ENCODE measurements at regions not wholly inside any gene's neighbourhood (a gene's known extent, or its start where the extent isn't known, plus 50 kb on each side); places are given as distances from the start of the nearest gene placed in this dataset.
"Not testable (repeated sequence)": the region's sequence is repeated elsewhere in the genome, so short reads cannot be mapped to it uniquely, and the experiment has no call there.

DNA sequence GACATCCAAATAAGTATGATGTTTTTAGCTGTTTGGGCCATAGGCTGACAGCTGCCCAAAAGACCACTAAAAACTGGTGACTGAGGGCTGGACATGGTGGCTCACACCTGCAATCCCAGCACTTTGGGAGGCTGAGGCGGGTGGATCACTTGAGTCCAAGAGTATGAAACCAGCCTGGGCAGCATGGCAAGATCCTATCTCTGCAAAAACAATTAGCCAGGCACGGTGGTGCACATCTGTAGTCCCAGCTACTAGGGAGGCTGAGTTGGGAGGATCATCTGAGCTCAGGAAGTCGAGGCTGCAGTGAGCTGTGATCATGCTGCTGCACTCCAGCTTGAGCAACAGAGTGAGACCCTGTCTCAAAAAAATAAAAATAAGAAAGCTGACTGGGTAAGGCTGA lies 511.5 kb upstream of the RAB6C start:
- no peak for DNase-seq

DNA sequence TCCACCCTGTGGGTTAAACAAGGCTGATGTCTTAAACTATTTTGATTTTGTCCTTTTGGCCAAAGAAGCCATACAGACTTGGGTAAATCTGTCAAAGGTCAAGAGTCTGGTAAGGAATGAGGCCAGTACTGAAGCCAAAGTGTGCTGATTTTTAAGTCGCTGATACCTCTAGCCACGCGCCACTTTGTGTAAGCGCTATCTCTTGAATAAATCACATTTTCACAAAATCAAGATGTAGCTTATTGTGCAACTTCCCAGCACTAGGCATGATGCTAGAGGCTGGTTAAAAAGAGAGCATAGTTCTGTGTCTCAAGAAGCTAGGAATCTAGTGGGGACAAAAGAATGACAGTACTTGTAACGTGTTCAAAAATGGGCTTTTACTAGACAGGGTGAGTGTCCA lies 510.6 kb upstream of the RAB6C start:
- DNase-seq, result no peak

DNA sequence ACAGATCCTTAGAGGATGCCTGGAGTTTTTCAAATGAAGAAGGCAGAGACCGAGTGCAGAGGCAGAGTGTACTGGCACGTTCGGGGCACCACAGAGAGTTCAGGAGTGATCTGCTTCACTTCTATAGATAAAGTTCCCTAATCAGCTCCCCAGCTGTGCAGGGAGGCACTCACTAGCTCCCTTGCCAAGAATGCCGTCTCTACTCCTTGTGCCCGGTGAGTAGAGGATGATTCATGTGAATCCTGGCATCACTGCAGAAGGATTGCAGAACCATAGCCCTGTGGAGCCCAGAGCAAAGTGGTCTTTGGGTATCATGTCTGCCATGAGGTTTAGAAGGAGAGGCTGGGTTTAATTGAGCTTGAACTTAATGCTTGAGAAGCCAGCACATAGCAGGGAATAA lies 510.1 kb upstream of the RAB6C start:
- no peak for DNase-seq

DNA sequence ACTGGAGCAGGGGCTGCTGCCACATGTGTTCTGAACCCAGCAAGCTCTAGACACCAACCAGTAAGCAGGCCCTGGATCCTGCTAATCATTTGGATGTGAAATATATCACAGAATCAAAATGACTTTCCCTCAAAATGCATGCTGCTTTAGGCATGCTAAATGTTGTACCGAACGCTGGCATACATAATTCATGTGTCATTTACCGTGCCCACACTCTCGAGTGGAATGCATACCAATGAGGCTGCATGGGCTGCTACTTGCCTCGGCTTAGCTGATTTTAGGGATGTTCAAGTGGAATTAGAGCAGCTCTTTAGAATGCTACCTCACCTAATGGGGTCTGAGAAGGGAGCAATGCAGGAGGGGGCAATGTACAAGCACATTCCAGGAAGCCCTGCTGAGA lies 509.6 kb upstream of the RAB6C start:
- no peak for DNase-seq

DNA sequence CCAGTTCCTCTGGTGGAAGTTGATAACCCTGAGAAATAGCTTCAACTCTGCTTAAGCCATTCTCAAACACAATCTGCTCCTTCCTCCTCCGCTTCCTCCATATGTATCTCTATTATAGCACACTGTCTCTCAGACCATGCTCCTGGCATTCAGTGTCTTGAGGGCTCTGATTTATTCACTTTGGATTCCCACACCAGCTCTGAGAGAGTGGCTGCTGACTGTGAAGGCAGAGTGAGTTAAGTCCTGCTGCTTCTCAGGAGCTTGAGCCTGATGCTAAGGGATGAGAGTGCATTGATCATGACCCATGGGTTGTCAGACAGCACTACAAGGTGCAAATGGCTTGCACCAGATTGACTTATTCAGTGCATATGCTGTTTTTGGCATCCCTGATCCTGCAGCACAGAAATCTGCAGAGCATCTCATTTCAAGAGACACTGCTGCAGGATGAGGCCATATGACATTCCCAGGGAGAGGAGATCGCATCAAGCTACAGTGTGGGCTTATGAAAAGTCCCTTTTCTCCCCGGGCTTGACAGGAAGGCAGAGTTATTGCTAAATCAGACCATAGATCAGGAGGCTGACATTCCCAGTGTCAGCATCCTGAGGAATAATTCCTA lies 500.5 kb upstream of the RAB6C start:
- DNase-seq, result no peak

DNA sequence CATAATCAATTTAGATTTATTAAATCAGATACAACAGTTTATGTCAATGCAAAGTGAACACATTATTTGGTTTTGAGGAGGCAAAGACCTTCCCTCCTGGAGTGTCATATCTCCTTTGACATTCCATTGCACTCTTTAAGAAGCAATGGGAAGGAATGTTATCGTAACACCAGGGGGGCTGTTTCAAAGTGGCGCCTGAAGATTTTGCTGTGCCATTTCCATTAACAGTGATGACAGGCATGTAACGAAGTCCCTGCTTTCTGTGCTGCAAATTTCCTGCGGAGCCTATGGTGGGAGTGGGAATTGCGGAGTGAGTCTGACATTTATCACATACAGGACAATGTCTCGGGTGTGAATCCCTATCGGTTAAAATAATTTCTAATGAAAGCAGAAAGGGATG lies 499.6 kb upstream of the RAB6C start:
- DNase-seq, result no peak

DNA sequence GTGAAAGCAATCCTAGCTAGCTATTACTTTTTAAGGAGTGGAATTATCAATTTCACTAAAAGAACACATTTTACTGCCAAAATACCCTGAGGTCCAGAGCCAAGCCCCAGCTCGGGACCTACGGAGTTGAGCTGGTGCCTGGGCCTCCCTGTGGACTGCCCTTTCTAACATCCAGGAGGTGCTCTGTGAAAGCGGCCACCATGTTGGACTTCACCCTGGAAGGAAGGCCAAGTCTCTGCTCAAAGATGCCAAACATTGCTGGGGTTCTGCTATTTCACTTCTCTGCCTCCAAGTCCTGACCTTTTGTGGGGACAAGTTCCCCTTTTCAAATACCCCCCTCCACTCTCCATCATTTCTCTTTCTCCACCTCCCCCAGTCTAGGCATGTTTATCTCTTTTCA lies 498.7 kb upstream of the RAB6C start:
- DNase-seq, result no peak

DNA sequence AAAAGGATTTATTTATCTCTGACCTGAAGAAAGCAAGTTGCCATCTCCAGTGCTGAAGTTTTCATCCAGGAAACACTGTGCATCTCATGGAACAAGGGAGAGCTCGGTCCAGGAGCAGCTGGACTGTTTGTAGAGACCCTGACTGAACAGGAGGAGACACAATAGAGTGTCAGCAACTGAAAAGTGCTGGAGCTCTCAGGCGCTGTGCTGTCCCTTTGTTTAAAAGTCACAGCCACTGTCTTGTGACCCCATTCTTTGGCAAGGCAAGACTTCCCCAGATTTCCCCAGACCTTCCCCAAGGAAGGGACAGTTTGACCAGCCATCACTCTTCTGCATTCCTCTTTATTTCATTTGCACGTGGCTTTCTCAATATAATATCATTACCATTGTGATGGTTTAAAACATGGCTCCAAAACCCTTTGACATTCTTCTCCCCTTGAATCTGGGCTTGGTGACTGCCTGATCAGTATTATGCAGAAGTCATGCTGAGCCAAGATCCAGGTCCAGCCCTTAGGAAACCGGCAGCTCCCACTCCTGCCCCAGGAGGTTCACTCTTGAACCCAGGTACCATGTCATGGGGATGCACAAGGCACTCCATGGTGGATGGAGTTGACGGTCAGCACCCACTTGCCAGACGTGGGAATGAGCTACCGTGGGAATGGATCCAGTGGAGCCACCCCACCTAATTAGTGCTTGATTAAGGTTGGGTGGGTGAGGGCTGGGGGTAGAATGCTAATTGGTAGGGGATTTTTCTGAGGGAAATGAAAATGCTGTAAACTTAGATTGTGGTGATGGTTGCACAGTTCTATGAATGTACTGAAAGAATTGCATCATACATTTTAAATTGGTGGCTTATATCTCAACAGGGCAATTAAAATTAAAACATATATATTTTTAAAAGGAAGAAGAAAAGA lies 497.9 kb upstream of the RAB6C start:
- DNase-seq, result no peak

DNA sequence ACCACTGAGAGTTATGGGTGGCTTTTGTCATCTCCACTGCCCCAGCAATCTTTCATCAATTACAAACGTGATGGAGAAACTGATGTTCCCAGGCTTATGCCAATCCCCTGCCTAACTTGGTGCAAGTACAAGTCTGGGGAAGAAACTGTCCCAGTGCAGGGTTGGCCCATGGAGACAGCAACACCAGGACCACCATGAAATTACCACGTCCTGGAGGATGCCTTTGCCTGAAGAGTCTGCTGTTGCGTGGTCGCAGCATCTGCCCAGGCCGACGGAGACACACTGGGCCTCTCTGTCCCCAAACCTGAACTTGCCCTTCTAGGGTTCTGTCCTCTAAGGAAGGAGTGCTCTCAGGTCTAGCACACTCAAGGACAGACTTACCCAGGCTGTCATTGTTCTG lies 496.8 kb upstream of the RAB6C start:
- no peak for DNase-seq

DNA sequence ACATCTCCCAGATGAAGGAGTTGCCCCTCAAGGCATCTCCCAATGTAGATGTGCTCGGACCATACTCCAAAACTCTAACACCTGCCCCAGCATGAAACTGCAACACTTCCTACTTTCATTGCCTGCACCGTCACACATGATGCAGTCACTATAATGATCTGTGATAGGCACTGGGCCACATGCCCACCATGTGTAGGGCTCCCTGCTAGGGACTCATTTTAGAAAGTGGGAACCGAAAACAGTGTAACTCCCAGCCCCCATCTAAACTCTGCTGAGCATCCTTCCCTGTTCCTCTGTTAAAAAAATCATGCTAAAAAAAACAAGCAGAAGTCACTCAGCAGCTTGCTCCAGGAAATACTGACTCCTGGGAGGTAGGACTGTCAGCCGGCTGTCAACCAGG lies 496.1 kb upstream of the RAB6C start:
- no peak for DNase-seq

DNA sequence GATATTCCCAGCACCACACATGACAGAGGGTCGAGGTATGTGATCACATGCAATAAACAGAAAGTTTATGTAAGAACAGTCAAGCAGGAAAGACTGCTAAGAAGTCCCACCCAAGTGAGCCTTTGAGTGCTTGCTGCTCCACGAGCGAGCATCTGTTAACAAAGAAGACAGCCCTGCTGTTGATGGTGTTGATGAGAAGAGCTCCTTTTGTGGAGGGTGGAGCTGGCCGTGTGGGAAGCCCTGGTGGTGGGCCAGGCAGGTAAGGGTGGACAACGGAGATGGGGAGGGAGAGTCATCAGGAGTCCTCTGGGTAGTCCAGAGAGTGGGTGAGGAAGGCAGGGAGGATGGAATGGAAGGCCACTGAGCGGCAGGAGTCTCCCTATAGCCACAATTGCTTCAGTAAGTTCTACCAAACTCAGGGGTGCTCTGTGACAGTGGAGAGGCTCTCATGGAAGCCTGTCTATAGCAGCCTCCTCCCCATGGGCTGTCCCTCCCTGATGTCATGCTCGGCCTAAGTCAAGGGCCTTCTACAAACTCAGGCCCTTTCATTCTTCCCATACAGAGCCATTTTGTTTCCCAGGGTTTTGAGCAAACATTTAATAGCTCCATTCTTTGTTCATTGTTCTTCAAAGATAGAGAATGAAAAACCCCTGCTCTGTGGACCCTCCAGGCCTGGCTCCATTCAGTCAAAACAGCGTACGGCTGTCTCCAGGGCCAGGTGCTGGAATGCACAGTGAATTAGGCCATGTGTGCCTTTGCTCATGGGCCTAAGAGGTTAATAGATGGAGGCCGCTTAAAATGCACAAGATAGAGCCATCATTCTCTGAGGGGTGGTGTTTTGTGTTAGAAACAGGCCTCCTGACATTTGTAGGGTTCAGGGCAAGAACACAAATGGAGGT lies 494.2 kb upstream of the RAB6C start:
- DNase-seq, result no peak

DNA sequence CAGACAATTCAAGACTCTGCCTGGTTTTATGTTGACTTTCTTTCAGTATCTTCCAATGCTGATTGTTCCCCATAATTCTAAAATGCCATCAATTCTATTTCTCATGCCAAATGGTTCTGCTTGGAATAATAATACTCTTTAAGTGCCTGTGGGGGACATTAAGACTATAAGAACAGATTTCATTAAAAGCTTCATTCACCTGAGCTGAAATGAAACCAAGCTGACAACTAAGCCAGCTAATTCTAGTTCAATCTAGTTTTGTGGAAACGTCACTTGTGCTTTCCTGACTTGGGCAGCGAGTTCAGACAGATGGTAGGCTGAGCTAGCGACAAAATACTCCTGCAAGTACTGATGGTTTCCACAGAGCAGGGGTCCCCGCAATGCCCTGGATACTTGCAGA lies 491.1 kb upstream of the RAB6C start:
- no peak for DNase-seq

DNA sequence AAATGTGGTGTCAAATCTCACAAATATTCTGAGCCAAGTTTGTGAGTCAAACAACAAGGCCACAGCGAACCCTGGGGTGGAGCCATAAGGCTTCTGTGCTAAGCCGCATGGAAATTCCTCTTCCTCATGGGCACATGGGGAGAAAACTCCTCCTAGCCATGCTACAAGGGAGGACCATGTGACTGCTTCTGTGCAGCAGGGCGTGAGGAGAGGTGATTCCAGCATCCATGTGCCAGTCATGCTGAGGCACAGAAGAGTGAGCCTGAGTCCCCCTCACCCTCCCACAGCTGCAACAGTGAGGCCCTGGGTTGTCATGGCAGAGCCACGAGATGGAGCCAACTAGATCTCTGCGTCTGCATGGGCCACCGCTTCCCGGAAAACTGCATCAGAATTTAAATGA lies 488.8 kb upstream of the RAB6C start:
- DNase-seq, result no peak

DNA sequence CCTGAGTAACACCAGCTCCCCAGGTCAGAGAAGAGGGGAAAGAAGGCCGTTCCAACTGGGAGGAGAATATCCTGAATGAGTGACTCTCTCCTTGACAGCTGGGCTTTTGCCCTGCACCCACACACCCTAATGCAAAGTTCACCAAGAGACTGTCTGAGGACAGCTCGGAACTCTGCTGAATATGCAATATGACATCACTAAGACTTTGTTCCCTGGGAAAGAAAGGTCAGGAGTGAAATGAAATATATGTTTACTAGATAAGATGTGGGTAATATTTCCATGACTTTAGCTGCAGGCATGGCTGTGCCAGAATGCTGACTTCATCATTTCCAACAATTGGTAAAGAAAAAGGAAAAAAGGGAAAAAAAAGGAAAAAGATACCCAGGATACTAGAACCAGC lies 488.2 kb upstream of the RAB6C start:
- no peak for DNase-seq

DNA sequence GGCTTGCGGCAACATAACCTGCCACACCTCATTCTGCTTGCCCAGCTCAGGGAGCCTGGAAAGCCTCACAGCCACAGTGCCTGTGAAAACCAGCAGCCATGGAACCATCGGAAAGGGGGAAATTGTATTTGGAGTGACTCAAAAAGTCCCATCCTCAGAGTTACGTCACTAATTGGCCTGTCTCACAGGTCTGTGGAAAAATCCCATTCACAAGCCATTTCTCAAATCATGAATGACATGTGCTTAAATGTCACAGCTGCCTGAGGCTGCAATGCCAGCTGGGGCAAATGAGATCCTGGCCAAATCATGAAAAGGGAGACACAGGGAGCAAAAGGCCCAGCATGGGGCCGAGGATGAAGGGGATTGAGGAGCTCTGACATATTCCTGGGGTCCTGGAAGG lies 486.9 kb upstream of the RAB6C start:
- no peak for DNase-seq

DNA sequence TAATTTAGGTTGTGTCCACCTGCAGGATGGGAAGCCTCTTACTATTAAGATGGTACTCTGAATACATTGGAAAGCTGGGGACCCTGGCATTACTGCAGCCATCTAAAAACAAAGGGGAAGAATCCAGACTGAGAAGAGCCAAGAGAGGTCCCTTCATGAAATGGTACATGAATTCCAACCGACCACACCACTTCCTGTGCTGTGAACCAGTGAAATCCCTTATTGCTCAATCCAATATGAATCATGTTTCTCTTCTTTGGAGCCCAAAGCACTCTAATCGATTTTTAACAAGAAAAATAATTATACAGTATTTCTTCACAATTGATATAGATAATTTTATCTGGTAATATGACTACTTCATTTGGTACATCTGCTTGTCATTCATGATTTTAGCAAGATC lies 479.7 kb upstream of the RAB6C start:
- DNase-seq, result no peak

DNA sequence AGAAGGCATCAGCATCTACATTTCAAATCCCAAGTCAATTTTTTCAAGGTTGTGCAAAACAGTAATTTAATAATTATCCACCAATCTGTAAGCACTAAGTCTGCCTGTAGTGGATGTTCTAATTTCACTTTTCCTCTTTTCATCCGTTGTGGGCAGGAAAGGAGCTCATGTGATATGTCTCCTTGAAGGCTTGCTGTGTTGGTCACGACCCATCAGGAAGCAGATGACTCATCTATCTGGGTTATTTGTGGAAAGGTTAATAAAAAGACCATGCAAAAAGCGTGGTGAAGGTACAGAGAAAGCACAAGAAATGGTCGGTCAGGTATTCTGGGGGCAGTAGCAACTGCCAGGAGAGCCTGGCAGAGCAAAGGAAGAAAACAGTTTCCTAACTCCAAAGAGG lies 476.7 kb upstream of the RAB6C start:
- DNase-seq, result no peak

DNA sequence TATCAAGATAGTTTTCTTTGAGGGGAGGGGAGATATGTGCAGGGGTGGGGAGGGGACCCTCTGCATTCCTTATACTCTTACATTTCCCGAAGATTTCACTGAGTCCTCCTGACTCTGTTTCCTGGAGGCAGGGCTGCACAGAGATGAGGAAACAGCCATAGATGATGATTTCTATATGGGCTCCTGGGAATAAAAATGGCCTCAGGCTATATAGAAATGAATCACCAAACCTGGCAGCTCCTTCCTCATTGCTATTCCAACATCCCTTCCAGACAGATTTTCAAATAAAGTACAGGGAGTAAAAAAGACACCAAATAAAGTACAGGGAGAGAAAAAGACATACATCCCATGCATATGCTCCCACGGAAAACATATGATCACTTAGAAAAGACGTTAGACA lies 474.8 kb upstream of the RAB6C start:
- DNase-seq, result no peak

DNA sequence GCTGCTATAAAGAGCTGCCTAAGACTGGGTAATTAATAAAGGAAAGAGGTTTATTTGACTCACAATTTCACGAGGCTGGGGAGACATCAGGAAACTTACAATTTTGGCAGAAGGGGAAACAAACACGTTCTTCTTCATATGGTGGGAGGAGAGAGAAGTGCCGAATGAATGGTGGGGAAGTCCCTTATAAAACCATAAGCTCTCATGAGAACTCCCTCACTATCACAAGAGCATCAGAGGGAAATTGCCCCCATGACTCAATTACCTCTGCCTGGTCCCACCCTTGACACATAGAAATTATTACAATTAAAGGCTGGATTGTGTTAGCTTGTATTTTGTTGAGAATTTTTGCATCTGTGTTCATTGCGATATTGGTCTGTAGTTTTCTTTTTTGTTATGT lies 460.5 kb upstream of the RAB6C start:
- no peak for DNase-seq

DNA sequence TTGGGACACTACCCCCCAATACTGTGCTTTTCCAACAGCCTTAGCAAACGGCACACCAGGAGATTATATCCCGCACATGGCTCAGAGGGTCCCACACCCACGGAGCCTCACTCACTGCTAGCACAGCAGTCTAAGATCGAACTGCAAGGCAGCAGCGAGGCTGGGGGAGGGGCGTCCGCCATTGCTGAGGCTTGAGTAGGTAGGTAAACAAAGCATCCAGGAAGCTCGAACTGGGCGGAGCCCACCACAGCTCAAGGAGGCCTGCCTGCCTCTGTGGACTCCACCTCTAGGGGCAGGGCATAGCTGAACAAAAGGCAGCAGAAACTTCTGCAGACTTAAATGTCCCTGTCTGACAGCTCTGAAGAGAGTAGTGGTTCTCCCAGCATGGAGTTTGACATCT lies 447.3 kb upstream of the RAB6C start:
- DNase-seq, result not testable (repeated sequence)

DNA sequence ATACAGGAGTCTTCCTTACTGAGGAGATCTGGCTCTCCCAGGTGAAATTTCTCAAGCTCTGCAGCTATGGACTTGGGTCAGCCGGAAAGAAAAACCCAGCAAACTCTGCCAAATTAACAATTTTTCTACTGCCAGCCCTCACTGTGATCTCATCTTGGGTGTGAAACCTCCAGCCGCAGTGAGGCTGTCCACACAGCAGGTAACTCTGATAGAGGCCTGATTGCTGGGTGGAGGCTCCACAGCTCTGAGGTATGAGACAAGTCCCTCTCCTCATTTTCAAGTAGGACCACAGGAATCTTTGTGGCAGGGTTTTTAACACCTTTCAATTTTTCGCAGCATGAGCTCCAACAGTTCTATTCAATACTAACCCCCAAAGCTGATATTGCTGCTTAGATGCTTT lies 430.6 kb upstream of the RAB6C start:
- no peak for DNase-seq

DNA sequence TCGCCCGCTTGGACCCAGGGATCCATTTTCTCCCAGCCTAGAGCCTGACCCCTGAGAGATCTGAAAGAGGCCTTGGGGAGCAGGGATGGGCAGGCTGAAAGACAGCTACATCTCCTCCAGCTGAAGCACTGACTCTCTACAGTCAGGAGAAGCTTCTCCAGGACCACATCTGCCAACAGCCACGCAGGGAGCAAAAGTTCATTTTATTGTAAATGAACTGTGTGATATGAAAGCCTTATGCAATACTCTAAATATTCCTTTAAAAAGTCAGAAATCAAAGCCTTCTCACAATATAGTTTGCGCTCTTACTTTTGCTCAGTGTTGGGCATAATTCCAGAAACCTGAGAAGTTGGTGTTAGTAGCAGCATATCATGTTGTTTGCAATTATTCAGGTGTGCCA lies 428.9 kb upstream of the RAB6C start:
- no peak for DNase-seq

DNA sequence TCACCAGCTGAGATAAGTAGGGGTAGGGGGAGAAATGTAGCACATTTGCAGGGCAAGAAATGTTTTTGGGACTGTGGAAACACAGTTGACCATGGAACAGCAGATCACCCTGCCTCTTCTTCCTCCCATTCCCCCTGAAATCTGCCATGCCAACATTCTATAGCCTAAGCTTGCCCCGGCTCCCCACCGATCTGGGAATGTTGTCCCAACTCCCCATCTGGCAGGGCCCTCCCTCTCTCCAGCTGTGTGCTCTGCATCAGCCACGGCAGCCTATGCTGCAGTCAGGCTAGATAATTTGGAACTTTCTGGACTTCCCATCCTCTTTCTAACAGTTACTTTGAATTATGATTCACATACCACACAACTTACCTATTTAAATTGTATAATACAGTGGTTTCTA lies 425.1 kb upstream of the RAB6C start:
- no peak for DNase-seq

DNA sequence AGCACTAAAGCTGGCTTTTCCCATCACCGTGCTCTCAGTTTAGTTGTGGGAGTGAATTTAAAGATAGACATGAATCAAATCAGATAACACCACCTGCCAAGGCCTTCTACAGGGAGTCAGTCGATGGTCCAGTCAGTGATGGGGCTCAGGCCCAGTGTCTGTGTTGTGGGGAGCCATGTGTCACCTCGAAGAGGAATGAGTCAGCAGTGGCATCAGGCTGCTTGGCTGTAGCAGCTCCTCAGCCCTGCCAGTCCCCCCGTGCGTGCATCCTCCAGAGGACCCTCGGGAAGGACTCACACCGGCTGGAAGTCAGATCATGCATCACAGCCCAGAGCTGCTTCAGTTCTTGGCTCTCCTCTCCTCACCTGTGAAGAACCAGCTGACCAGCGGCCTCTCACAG lies 420.4 kb upstream of the RAB6C start:
- no peak for DNase-seq

All from EL (cell line).